GM19240 (cell line): ENCODE measurements at regions not wholly inside any gene's neighbourhood (a gene's known extent, or its start where the extent isn't known, plus 50 kb on each side); places are given as distances from the start of the nearest gene placed in this dataset.

ENCODE experiments used
- DNase-seq: peaks from one replicate; pipeline ENCODE4 v3.0.0; 2011; ENCODE audit warnings: low spot score; ENCODE audit not compliant: insufficient read length

DNA sequence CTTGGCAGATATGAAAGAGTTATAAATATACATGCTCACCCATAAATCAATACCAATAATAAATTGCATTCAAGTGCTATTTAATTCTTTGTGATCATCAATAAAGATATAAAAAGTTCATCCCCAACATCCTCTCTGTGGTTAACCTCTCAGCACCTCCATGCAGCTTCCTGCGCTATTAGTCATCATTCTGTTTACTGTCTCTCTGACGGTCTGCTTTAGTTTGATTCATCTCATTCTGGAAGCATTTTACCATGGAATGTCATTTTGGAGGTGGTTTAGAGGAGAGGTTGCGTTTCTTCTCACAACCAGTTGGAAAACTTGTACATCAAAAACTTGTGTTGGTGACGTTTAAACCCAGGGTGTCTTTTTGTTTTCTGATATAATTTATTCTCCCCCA lies 486.6 kb downstream of the BRINP1 start:
- no peak for DNase-seq

DNA sequence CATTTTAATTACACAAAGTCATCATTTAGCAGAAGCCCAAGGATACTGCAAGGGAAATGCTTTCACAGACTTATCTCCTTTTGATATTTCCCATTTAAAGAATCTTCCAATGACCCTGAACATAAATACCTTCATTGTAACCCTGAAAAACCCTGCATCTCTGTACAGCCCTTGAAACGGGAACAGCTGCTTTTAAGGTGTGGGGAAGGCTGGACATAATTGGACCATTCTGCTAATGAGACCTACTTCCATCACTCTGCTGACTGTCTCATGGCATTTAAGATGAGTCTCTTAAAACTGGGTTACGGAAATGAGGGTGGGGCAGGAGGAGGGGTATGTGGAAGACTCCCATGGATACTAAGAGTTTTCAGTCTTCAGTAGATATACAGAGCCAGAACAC lies 485.8 kb downstream of the BRINP1 start:
- DNase-seq: no peak

DNA sequence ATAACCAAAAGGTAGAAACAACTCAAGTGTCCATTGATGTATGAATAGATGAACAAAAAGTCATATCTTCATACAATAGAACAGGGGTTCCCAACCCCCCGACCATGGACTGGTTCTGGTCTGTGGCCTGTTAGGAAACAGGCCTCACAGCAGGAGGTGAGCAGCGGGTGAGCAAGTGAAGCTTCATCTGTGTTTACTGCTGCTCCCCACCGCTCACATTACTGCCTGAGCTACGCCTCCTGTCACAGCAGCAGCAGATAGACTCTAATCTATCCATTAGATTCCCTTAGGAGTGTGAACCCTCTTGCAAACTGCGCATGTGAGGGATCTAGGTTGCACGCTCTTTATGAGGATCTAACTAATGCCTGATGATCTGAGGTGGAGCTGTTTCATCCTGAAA lies 478.0 kb downstream of the BRINP1 start:
- DNase-seq: no peak

DNA sequence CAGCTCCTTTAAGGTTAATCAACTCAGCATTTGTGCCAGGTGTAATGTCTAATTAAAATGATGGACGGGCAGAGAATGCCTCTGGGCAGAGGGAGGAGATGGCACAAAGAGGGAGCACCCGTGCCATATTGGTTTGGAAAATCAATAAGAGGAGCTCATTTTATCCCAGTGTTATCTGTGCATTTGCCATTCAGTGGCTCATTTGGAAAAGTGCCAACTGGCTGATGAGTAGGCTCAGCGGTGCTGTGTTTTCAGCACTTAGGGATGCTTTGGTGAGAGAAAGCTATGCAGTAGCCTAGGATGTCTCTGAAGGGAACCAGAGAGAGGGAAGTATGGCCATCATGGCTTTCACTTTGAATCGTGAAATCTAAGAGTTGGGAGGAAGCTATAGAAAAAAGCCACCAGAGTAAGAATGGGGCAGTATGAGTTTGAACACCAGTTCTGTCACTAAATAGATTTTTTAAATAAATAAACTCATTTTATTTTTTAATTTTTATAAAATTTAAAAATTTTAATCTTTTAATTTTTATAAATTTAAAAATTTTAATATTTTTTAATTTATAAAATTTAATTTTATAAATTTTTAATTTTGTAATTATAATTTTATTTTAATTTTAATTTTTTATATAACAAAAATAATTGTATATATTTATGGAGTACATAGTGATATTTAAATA lies 472.8 kb downstream of the BRINP1 start:
- no peak for DNase-seq

DNA sequence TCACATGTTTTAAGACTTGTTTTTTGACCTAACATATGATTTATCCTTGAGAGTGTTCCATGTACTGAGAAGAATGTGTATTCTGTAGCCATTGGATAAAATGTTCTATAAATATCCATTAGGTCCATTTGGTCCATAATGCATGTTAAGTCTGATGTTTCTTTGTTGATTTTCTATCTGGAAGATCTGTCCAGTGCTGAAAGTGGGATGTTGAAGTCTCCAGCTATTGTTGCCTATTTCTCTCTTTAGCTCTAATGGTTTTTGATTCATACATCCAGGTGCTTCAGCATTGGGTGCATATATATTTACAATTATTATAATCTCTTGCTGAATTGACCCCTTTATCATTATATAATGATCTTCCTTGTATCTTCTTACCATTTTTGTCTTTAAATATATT lies 451.1 kb downstream of the BRINP1 start:
- DNase-seq: no peak

DNA sequence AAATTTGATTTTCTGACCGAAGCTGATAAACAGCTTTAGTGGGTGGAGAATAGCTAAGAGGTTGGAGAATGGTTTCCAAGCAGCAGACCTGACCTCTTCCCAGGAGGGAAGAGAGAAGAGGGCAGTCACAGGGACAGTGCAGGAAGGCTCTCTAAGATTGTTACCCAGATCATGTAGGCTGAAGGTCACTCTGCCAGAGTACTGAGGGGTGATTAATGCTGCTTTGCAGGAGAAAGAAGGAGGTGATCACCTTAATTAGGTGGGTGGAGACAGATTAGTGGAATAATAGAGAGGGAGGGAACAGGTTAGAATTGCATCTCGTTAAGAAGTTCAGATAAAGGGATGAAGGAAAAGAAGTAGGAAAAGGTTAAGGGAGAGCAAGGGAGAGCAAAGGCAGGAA lies 440.5 kb downstream of the BRINP1 start:
- DNase-seq: no peak

DNA sequence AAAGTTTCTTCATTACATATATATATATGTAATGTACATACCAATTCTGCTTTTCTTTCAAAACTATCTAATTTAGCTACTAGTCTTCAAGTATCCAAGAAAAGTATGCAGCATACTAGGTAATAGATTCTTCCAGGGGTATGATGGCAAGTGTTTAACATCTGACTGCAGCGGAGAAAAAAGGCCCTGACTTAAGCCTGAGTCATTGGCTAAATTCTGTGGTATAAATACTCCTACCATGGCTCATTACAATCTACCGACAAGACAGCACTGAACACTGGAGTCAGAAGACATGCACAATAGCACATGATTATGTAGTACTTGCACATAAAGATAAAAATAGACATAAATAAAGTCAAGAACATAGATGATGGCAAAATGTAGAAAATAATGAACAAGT lies 439.9 kb downstream of the BRINP1 start:
- no peak for DNase-seq

DNA sequence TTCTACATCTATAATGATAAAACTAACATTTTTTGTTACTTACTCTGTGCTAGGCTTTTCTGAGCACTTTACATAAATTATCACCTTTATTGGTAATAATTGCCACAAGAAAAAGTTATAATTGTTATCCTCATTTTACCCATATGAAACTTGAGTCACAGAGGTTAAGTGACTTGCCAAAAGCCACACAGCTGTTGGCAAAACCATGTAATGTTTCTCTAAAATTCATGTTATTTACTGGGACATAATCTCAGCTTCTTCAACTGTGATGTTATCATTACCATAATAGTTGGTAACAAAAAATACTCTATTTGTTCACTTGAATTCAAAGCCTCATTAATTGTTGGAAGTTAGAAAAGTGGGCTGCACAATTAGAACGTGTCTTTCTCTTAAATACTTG lies 437.3 kb downstream of the BRINP1 start:
- DNase-seq: no peak

DNA sequence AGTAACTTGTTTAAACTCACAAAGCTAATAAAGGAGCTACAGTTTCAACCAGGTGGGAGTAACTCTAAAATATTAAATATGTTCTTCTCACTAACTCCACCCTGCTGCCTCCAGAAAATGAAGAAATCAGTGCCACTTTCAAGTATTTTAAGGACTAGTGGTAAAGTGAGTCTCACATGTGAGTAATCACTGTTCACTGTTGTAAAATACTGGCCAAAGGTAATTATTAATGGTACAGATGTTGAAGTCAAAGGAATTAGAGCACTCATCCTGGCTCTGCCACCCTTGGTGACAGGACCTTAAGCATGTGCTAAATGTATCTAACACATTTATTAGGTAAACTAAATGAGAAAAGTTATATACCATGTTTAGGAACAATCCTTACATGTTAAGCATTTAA lies 430.7 kb downstream of the BRINP1 start:
- no peak for DNase-seq

DNA sequence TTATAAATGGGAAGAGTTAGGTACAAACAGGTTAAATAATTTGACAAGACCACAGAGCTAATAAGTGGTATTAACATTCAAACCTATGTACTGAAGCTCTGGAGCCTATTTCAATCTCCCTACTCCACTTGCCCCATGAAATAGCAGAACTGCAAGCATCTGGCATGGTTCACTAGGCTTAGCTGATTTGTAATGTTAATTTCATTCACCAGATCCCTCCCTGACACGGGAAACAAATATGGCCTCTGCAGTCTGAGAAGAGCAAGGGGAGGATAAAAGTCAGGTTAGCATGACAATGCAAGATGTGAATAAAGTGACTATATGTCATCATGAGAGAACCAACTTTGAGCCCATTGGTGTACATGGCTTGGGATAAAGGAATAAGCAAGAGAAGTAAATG lies 428.8 kb downstream of the BRINP1 start:
- DNase-seq: no peak

DNA sequence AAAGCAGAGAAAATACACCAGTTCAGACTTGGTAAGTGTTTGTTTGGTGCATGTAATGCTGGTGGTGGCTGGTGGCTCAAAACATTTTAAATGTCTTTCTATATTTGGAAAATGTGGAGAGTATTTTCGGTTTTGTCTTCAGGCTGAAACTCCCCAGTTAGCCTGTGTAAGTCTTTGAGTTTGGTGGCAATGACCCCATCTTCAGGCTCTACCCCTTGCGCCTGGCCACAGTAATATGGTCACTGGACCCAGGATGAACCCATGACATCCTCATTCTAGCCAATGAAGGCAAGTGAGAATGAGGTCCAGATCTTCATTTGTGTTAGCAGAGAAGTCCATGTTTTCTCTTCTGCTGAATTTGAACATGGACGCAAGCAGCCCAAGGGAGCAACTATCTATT lies 422.6 kb downstream of the BRINP1 start:
- DNase-seq: no peak

DNA sequence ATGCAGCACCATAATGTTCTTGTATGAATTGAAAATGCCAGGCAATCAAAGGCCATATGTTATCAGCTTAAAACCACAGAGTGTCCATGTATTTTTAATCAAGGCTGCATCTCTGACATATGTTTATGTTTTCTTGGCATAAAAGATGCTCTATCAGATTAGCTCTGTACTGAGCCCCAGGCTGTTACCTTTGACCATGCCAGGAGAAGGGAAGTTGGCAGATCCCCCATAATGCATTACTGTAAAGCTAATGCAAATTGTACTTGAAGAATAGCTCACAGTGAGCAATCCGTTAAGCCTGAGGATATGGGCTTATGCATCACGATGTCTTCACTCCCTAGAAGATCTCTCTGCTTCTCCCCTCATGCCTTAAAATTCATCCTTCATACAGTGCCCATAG lies 414.4 kb downstream of the BRINP1 start:
- no peak for DNase-seq

DNA sequence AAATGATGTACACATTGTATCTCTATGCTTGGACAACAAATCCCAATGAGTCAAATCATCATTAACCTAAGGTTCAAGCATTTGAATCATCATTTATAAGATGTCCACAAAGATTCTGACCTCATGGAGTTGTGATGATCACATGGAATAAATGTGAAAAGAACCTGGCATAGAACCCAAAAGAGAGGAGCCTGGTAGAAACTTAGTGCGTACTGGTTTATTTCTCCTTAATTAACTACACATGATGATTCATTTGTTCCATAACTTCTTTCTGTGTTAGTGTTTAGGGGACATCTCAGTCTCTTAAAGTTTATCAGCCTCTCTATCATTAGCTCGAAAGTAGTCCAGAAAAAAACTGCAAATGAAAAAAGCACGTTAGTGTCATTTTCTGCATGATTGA lies 411.6 kb downstream of the BRINP1 start:
- DNase-seq: no peak

DNA sequence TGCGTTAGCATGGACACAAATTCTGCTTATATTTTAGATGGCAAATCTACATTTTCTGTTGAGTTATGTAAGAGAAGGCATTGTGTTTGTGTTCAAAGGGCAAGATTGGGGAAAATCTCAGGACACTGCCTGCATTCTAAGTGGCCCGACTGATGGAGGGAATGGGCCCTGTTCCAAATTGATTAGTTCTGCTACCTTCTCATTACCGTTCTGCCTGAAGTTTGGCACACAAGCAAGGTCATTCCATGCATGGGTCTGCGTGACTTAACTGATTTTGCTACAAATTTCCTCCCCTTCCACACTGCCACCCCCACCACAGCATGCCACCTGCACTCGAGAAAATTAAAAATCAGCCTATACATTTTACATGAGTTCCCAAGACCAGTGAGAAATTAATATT lies 409.9 kb downstream of the BRINP1 start:
- no peak for DNase-seq

DNA sequence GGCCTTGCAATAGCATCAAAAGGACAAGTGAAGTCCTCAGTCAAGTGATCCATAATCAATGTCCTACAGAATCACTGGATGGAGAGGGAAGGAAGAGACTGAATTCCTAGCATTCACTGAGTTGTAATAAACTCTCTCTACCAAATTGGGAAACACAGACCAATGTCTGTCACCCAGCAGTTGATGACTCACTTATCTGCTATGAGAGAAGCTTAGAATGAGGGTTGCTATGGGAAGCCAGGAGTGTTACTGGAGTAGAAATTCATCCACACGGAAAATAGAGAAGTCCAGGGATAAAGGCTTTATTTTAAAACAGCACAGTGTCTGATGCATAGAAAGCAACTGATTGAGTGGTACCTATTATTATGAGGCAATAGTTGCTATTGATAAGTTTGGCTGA lies 407.4 kb downstream of the BRINP1 start:
- no peak for DNase-seq

DNA sequence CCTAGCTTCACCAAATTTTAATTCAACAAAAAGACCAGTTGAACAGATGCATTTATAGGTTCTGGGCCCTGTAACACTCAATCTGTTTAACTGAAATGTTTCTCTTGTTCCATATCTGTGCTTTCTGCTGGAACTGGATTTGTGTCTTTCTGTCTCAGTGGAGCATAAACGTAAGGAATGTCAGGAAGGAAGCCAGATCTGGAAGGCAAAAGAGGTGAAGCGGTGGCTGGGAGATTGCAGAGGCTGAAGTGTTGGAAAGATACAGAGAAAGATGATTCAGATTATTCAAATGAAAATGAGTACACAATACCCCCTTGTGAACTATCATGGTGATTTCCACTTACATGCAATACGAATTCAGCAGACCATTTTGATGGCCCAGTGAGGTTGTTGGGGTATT lies 406.8 kb downstream of the BRINP1 start:
- DNase-seq: no peak

DNA sequence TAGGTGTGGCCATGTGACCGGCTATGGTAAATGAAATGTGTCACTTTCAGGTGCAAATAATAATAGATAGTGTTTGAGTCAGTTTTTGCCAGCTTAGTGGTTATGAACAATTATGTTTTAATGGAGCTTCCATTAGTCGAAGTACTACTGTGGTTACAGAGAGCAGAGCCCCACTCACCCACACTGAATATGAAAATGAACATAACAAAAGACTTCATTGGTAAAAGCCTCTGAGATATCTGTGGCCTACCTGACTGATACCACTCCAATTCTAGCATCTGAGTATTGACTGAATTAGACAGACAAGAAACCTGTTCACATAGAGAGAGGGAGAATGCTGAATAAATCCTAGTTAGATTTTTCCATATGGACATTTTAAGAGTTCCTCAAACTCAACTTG lies 405.6 kb downstream of the BRINP1 start:
- DNase-seq: no peak

DNA sequence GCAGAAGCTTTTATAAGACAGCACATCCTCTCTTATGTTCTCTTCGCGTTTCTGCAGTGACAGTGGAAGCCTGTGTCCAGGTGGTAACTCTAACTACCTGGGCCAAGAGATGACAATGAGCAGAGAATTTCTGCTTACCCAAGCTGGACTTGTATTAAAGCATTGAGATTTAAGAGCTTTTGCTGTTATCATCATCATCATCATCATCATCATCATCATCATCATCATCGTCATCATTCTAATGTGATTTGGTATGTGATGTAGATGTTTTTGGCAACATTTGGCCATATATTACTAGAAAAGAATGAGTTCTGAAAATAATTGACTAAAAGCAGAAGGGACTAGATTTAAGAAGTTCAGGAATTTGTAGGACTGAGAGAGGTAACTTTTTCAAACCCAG lies 401.3 kb downstream of the BRINP1 start:
- DNase-seq: no peak

DNA sequence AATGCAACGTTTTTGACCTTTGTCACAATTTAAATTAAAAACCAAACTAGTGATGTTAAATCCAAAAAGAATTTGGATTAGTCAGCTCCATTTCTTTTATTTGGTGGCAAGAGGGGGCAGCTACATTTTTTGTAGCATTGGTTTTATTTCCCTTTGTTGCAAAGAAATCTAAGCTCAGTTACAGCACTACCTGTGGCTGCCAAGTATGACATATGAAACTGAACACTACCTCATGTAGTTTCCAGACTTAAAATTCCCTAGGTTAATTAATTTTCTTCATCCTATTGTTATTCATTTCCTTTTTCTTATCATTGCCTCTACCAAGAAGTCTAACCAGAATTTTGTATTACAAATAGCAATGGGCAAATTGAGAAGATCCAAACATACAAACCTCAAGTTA lies 393.5 kb downstream of the BRINP1 start:
- no peak for DNase-seq

DNA sequence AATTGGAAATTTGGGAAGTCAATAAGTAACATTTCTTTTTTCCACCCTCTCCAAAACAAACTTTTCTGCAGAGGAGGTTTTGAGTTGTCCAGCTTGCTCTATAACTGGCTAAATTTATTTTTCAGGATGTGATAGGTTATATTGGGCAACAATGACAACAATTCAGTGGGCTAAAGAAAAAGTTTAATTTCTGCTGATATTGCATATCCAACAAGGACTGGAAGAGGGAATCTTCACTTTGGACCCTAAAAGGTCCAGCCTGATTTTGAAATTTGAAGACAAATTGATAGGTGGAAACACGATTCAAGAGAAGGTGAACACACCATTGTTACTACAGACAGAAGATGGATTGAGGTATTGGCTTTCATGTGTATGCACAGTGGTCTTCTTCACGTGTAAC lies 393.1 kb downstream of the BRINP1 start:
- no peak for DNase-seq

DNA sequence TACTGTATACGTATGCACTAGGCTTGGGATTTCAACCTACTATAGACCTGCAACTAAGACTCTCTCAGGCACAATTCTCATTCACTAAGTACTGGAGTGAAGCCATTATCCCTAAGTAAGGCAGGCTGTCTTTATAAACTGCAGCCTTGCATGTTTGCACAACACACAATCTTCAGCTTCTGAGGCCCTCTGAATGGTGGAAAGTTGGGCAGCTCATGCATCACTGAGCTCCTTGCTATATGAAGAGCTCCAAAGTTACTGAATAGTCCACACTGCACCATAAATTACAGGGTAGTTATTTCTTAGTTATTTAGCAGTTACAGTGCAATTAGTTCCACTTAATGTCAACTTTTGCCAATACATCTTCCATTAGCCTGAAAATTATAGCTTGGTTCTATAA lies 384.6 kb downstream of the BRINP1 start:
- no peak for DNase-seq

DNA sequence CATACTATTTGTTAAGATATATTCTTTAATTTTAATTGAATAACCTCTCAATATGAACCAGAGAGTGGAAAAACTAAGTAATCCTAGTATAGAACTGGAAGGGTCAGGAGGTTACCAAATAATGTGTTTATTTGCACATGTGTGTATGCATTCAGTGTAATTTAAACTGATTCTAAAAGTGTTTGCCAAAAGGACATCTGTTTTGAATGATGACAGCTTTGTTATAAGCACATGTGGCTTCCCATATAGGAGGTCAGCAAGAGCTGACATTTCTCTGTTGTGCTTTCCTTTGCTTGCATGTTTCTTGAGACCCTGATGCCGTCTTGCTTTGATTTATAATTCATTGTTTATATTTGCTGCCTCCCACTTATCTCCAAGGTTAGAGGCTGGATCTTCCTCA lies 383.4 kb downstream of the BRINP1 start:
- no peak for DNase-seq

DNA sequence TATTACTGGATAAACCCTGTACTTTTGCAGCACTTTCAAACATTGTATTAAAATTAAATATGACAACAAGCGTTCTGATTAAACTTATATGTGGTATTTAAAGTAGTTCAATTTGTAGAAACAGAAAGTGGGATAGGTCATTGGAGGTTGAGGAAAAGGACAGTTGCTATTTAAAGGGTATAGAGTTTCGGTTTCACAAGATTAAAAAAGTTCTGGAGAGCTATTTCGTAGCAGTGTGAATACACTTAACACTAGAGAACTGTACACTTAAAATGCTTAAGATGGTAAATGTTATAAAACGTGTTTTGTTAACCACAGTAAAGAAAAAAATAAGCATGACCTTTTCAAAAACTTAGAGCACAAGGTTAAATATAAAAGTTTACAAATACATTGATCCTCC lies 382.1 kb downstream of the BRINP1 start:
- DNase-seq: no peak

DNA sequence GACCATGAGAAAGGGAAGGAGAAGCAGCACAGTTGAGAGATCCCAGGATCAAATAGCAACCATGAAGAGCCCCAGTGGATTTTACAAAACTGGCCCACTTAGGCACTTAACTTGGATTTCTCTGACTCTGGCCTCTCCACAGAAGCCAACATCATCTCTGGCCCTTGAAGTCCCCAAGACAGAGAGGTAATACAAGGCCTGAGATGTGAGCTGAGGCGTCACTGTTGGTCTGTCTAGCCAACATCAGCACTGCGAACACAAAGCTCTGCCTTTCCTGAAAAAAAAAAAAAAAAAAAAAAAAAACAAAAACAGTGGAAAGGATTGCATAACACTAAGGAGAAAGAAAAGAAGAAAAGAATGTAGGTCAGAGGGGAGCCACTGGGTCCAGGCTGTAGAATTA lies 378.3 kb downstream of the BRINP1 start:
- DNase-seq: no peak
